Tibial artery (tissue), 4 donors: ENCODE measurements at regions not wholly inside any gene's neighbourhood (a gene's known extent, or its start where the extent isn't known, plus 50 kb on each side); places are given as distances from the start of the nearest gene placed in this dataset.
"Not testable (repeated sequence)": the region's sequence is repeated elsewhere in the genome, so short reads cannot be mapped to it uniquely, and the experiment has no call there.

ENCODE experiments used
- DNase-seq, 2 donors: peaks; one replicate each; pipeline ENCODE4 v3.0.0-alpha.2; 2019
- H3K27ac ChIP-seq, 2 donors: fragments of 200-600 bp; sonication (generic) in 1 of 2; 1 replicate in 1 of 2; 2 replicates in 1 of 2; pipeline ENCODE4 v1.5.1; 2018 to 2019; ENCODE audit warnings: mild to moderate bottlenecking in 1 of 2
- H3K27me3 ChIP-seq, 2 donors: fragments of 200-600 bp; sonication (generic) in 1 of 2; one replicate each; pipeline versions ENCODE4 v1.5.1 to v1.6.0; 2016 to 2019
- H3K36me3 ChIP-seq, 3 donors: fragments of 200-600 bp; sonication (generic) in 2 of 3; one replicate each; pipeline ENCODE4 v1.5.1; 2016 to 2019; ENCODE audit warnings: mild to moderate bottlenecking in 2 of 3
- H3K4me1 ChIP-seq, 4 donors: fragments of 200-600 bp; sonication (generic) in 2 of 4; 1 replicate in 3 of 4; 2 replicates in 1 of 4; pipeline ENCODE4 v1.5.1; 2016 to 2019
- H3K4me3 ChIP-seq, 2 donors: fragments of 200-600 bp; sonication (generic) in 1 of 2; 1 replicate in 1 of 2; 2 replicates in 1 of 2; pipeline ENCODE4 v1.5.1; 2018 to 2019; ENCODE audit warnings: mild to moderate bottlenecking in 2 of 2
- H3K9me3 ChIP-seq, 3 donors: fragments of 200-600 bp; sonication (generic) in 1 of 3; one replicate each; pipeline ENCODE4 v1.5.1; 2016 to 2019
- CTCF ChIP-seq, 2 experiments: fragments of 200-600 bp in 1 of 2; fragments of 450-650 bp in 1 of 2; IDR thresholded peaks; one replicate each; pipeline ENCODE4 v1.5.1; 2017 to 2019; ENCODE audit warnings: antibody characterized with exemption in 2 of 2, mild to moderate bottlenecking in 1 of 2, moderate library complexity in 1 of 2
- intact Hi-C: fragments of 100-400 bp; cut with DNase I; formaldehyde crosslinking; loops from one replicate; pipeline ENCODE4 v1.15.0; 2023; ENCODE audit warnings: low total_unique reads

- intact Hi-C loops = no loop called here
- TF ChIP-seq CTCF (IDR thresholded peaks at IDR 0.05) = no peak
- H3K9me3 ChIP-seq = no peaks in the 10 kb centered on the region
- no peaks in the 10 kb centered on the region for H3K36me3 ChIP-seq
- no peak for DNase-seq
- no peak overlapping the region for H3K27ac ChIP-seq
- H3K4me1 ChIP-seq = no peaks in the 10 kb centered on the region
- no peak overlapping the region for H3K4me3 ChIP-seq
- no peaks in the 10 kb centered on the region for H3K27me3 ChIP-seq
Measured at GRCh38 chr14:27881646-27882045, 884.9 kb upstream of the FOXG1 start.

- H3K4me1 ChIP-seq = no peaks in the 10 kb centered on the region
- H3K27me3 ChIP-seq = no peaks in the 10 kb centered on the region
- no peak for DNase-seq
- no peak for TF ChIP-seq CTCF (IDR thresholded peaks at IDR 0.05)
- no peaks in the 10 kb centered on the region for H3K9me3 ChIP-seq
- H3K4me3 ChIP-seq = no peak overlapping the region
- no peak overlapping the region for H3K27ac ChIP-seq
- intact Hi-C loops = no loop called here
- H3K36me3 ChIP-seq = no peaks in the 10 kb centered on the region
Measured at GRCh38 chr14:27886256-27886655, 880.3 kb upstream of the FOXG1 start.

GRCh38 chr14:27890259-27890658 is 876.3 kb upstream of the FOXG1 start:
- intact Hi-C loops = no loop called here
- DNase-seq = no peak
- no peaks in the 10 kb centered on the region for H3K27me3 ChIP-seq

GRCh38 chr14:27908484-27908883 is 858.1 kb upstream of the FOXG1 start:
- not testable (repeated sequence) for H3K27ac ChIP-seq, H3K4me1 ChIP-seq, DNase-seq

More at GRCh38 chr14:27890259-27890658, 876.3 kb upstream of the FOXG1 start:
- no peaks in the 10 kb centered on the region for H3K36me3 ChIP-seq
- H3K27ac ChIP-seq = no peak overlapping the region
- H3K4me3 ChIP-seq = no peak overlapping the region
- no peak for TF ChIP-seq CTCF (IDR thresholded peaks at IDR 0.05)
- no peaks in the 10 kb centered on the region for H3K4me1 ChIP-seq
- no peaks in the 10 kb centered on the region for H3K9me3 ChIP-seq

GRCh38 chr14:27916326-27916725 is 850.3 kb upstream of the FOXG1 start:
- intact Hi-C loops = no loop called here
- Histone ChIP-seq H3K4me1 (no peaks in the 10 kb centered on the region), H3K36me3 (no peaks in the 10 kb centered on the region), H3K27me3 (no peaks in the 10 kb centered on the region), H3K9me3 (no peaks in the 10 kb centered on the region), H3K27ac (no peak overlapping the region), H3K4me3 (no peak overlapping the region)
- DNase-seq = no peak
- TF ChIP-seq CTCF (IDR thresholded peaks at IDR 0.05) = no peak

More at GRCh38 chr14:27908484-27908883, 858.1 kb upstream of the FOXG1 start:
- intact Hi-C loops, H3K36me3 ChIP-seq, H3K27me3 ChIP-seq, H3K9me3 ChIP-seq, H3K4me3 ChIP-seq: not testable (repeated sequence)

GRCh38 chr14:27917896-27918295 is 848.7 kb upstream of the FOXG1 start:
- Histone ChIP-seq H3K9me3 (no peaks in the 10 kb centered on the region), H3K4me1 (no peaks in the 10 kb centered on the region), H3K27ac (no peak overlapping the region), H3K36me3 (no peaks in the 10 kb centered on the region), H3K4me3 (no peak overlapping the region), H3K27me3 (no peaks in the 10 kb centered on the region)
- DNase-seq = no peak
- TF ChIP-seq CTCF (IDR thresholded peaks at IDR 0.05) = no peak
- intact Hi-C loops = no loop called here
